CD14-positive monocyte (primary cell): ENCODE measurements at regions not wholly inside any gene's neighbourhood (a gene's known extent, or its start where the extent isn't known, plus 50 kb on each side); places are given as distances from the start of the nearest gene placed in this dataset.

Experiments
- DNase-seq, 3 donors: peaks; one replicate each; pipeline ENCODE4 v3.0.0-alpha.2; 2011 to 2022
- H2AFZ ChIP-seq: 2 replicates; pipeline ENCODE4 v1.6.0; 2012; ENCODE audit warnings: mild to moderate bottlenecking, low read depth, low read length, inconsistent platforms; ENCODE audit not compliant: insufficient read depth, poor library complexity, severe bottlenecking
- H3K27ac ChIP-seq, 2 donors: 1 replicate in 1 of 2; 2 replicates in 1 of 2; pipeline ENCODE4 v1.5.1; 2012 to 2013; ENCODE audit warnings: low read length in 2 of 2, control low read depth in 1 of 2, inconsistent platforms in 1 of 2, low read depth in 1 of 2, mild to moderate bottlenecking in 1 of 2
- H3K27me3 ChIP-seq, 2 donors: one replicate each; pipeline versions ENCODE4 v1.6.0 to v1.6.1; 2011 to 2013; ENCODE audit warnings: low read length in 2 of 2; ENCODE audit not compliant: control insufficient read depth in 2 of 2, insufficient read depth in 2 of 2
- H3K36me3 ChIP-seq, 2 donors: replicated peaks in 1 of 2; 1 replicate in 1 of 2; 2 replicates in 1 of 2; pipeline versions ENCODE4 v1.5.1 to v1.6.1; 2012 to 2013; ENCODE audit warnings: low read length in 2 of 2, control low read depth in 1 of 2, inconsistent platforms in 1 of 2, mild to moderate bottlenecking in 1 of 2; ENCODE audit not compliant: insufficient read depth in 2 of 2, control insufficient read depth in 1 of 2
- H3K4me1 ChIP-seq, 2 donors: 1 replicate in 1 of 2; 2 replicates in 1 of 2; pipeline versions ENCODE4 v1.5.1 to v1.6.1; 2012 to 2013; ENCODE audit warnings: low read length in 2 of 2, control low read depth in 1 of 2, inconsistent platforms in 1 of 2, mild to moderate bottlenecking in 1 of 2, moderate library complexity in 1 of 2; ENCODE audit not compliant: insufficient read depth in 2 of 2, control insufficient read depth in 1 of 2
- H3K4me2 ChIP-seq: replicated peaks from 2 replicates; pipeline ENCODE3; 2012; ENCODE audit warnings: low read length, moderate library complexity, mild to moderate bottlenecking; ENCODE audit not compliant: poor library complexity, severe bottlenecking; ENCODE audit errors: extremely low read depth
- H3K4me3 ChIP-seq, 3 experiments: fragments of 200-600 bp in 1 of 3; sonication (generic) in 1 of 3; replicated peaks in 1 of 3; 1 replicate in 2 of 3; 2 replicates in 1 of 3; pipeline ENCODE4 v1.5.1; 2011 to 2013; ENCODE audit warnings: low read length in 3 of 3, mild to moderate bottlenecking in 3 of 3, control low read depth in 2 of 3, low read depth in 2 of 3, inconsistent platforms in 1 of 3, moderate library complexity in 1 of 3
- H3K79me2 ChIP-seq: 2 replicates; pipeline ENCODE4 v1.6.0; 2012; ENCODE audit warnings: mild to moderate bottlenecking, control low read depth, inconsistent platforms, low read length, moderate library complexity; ENCODE audit not compliant: insufficient read depth
- H3K9ac ChIP-seq: 2 replicates; pipeline ENCODE4 v1.6.0; 2017; ENCODE audit warnings: low read length, mild to moderate bottlenecking; ENCODE audit not compliant: insufficient read depth, poor library complexity, severe bottlenecking
- H3K9me3 ChIP-seq, 2 donors: replicated peaks in 1 of 2; 1 replicate in 1 of 2; 2 replicates in 1 of 2; pipeline versions ENCODE4 v1.5.1 to v1.6.1; 2012 to 2013; ENCODE audit warnings: low read length in 2 of 2, control low read depth in 1 of 2; ENCODE audit not compliant: control insufficient read depth in 1 of 2, insufficient read depth in 1 of 2
- H4K20me1 ChIP-seq: 2 replicates; pipeline ENCODE4 v1.6.0; 2012; ENCODE audit warnings: mild to moderate bottlenecking, low read length, control low read depth, moderate library complexity; ENCODE audit not compliant: insufficient read depth
- H3K27ac Mint-ChIP-seq, 7 donors: one replicate each; pipeline ENCODE4 v1.8.0; 2020; ENCODE audit warnings: mild to moderate bottlenecking in 7 of 7, mixed read lengths in 7 of 7, moderate library complexity in 6 of 7, inconsistent platforms in 2 of 7
- H3K27me3 Mint-ChIP-seq, 3 donors: one replicate each; pipeline ENCODE4 v1.8.0; 2021 to 2022; ENCODE audit warnings: low read depth in 3 of 3, mild to moderate bottlenecking in 3 of 3, mixed read lengths in 3 of 3, moderate library complexity in 3 of 3, inconsistent platforms in 1 of 3
- H3K36me3 Mint-ChIP-seq, 2 donors: one replicate each; pipeline ENCODE4 v1.8.0; 2020; ENCODE audit warnings: mixed read lengths in 2 of 2, inconsistent platforms in 1 of 2, mild to moderate bottlenecking in 1 of 2
- H3K4me1 Mint-ChIP-seq: one replicate; pipeline ENCODE4 v1.8.0; 2020; ENCODE audit warnings: mild to moderate bottlenecking, mixed read lengths
- H3K4me3 Mint-ChIP-seq, 2 donors: one replicate each; pipeline ENCODE4 v1.8.0; 2020; ENCODE audit warnings: mild to moderate bottlenecking in 2 of 2, mixed read lengths in 2 of 2, moderate library complexity in 1 of 2
- H3K9me3 Mint-ChIP-seq, 7 donors: one replicate each; pipeline ENCODE4 v1.8.0; 2020 to 2022; ENCODE audit warnings: mixed read lengths in 7 of 7, mild to moderate bottlenecking in 6 of 7, moderate library complexity in 6 of 7, inconsistent platforms in 2 of 7
- WGBS: methylation state at CpG from one replicate; pipeline ENCODE4 v1.1.5; 2013; ENCODE audit warnings: missing lambda C conversion rate; ENCODE audit not compliant: insufficient coverage; 5-methylcytosine and 5-hydroxymethylcytosine counted together
- intact Hi-C, 2 donors: fragments of 100-400 bp; cut with micrococcal nuclease; formaldehyde crosslinking; loops; one replicate each; pipeline versions ENCODE4 v1.15.0 to v1.15.1; 2023
- TF ChIP-seq, protein P1 (sequence below): fragments of 200-600 bp; IDR thresholded peaks from one replicate; pipeline ENCODE4 v1.8.0; 2022; ENCODE audit warnings: antibody characterized with exemption, mild to moderate bottlenecking

DNA sequence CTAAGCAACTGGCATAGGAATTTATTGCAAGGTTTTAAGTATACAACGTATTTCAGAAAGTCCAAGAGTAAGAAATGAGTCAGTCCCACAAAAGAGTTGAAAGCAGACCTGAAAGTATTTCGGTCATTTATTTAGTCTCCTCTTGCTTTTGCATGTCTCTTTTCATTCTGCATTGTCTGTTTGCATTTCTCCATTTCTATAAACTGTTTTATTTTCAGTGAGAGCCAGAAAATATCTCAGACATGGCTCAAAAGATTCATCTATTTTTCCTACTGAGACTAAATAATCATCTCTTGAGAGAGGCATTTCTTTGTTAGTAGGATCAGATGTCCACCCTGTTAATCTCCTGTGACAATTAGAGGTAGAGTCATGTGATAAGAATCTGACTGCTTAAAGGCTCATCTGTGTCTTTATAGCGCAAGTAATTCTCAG, 219.1 kb upstream of the CCDC179 start:
- no peak for DNase-seq
- TF ChIP-seq, protein P1, sequence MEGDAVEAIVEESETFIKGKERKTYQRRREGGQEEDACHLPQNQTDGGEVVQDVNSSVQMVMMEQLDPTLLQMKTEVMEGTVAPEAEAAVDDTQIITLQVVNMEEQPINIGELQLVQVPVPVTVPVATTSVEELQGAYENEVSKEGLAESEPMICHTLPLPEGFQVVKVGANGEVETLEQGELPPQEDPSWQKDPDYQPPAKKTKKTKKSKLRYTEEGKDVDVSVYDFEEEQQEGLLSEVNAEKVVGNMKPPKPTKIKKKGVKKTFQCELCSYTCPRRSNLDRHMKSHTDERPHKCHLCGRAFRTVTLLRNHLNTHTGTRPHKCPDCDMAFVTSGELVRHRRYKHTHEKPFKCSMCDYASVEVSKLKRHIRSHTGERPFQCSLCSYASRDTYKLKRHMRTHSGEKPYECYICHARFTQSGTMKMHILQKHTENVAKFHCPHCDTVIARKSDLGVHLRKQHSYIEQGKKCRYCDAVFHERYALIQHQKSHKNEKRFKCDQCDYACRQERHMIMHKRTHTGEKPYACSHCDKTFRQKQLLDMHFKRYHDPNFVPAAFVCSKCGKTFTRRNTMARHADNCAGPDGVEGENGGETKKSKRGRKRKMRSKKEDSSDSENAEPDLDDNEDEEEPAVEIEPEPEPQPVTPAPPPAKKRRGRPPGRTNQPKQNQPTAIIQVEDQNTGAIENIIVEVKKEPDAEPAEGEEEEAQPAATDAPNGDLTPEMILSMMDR = no peak
- Histone ChIP-seq H3K4me1 (no peaks in the 10 kb centered on the region), H3K9ac (no peak overlapping the region), H3K79me2 (no peaks in the 10 kb centered on the region), H3K9me3 (no peaks in the 10 kb centered on the region), H3K27me3 (no peaks in the 10 kb centered on the region), H3K36me3 (no peaks in the 10 kb centered on the region), H2AFZ (no peak overlapping the region), H4K20me1 (no peaks in the 10 kb centered on the region), H3K4me3 (no peak overlapping the region), H3K27ac (no peak overlapping the region), H3K4me2 (no peak overlapping the region)
- WGBS = 94% methylated on average over 2 of the region's 3 CpGs
- Mint-ChIP-seq H3K36me3 (no peaks in the 10 kb centered on the region), H3K9me3 (peaks cover 0 to 5% (median 0%) of the 10 kb centered on the region in 7 donors), H3K27ac (no peak overlapping the region), H3K27me3 (no peaks in the 10 kb centered on the region), H3K4me3 (no peak overlapping the region), H3K4me1 (no peaks in the 10 kb centered on the region)
- intact Hi-C loops = no loop called here

DNA sequence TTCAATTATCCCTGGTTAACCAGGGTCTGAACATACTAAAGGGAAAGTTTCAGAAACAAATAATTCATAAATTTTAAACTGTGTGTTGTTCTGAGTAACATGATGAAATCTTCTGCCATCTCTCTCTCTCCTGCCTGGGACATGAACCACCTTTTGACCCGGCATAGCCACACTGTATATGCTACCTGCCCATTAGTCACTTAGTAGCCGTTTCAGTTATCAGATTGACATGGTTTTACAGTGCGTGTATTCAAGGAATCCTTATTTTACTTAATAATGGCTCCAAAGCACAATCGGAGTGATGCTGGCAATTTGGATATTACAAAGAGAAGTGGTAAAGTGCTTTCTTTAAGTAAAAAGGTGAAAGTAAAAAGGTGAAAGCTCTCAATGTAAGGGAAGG, 227.1 kb upstream of the CCDC179 start:
- H3K9me3 ChIP-seq = no peaks in the 10 kb centered on the region
- no peak overlapping the region for H3K9ac ChIP-seq
- H3K27ac Mint-ChIP-seq = no peak overlapping the region
- intact Hi-C loops = no loop called here
- no peaks in the 10 kb centered on the region for H3K4me1 Mint-ChIP-seq
- no peak overlapping the region for H3K4me2 ChIP-seq
- H3K36me3 Mint-ChIP-seq = no peaks in the 10 kb centered on the region
- DNase-seq = no peak
- no peak overlapping the region for H3K27ac ChIP-seq
- H3K4me1 ChIP-seq = no peaks in the 10 kb centered on the region
- H4K20me1 ChIP-seq = no peaks in the 10 kb centered on the region
- H3K36me3 ChIP-seq = no peaks in the 10 kb centered on the region
- no CpG with 5 or more reads among the region's 4 CpGs for WGBS
- no peak overlapping the region for H2AFZ ChIP-seq
- peaks cover 0 to 5% (median 3%) of the 10 kb centered on the region in 3 donors for H3K27me3 Mint-ChIP-seq
- TF ChIP-seq, protein P1 = no peak
- H3K9me3 Mint-ChIP-seq = peaks cover 0 to 2% (median 0%) of the 10 kb centered on the region in 7 donors
- no peak overlapping the region for H3K4me3 Mint-ChIP-seq
- no peaks in the 10 kb centered on the region for H3K27me3 ChIP-seq
- H3K79me2 ChIP-seq = no peaks in the 10 kb centered on the region
- H3K4me3 ChIP-seq = no peak overlapping the region
